ENCODE measurements at regions not wholly inside any gene's neighbourhood (a gene's known extent, or its start where the extent isn't known, plus 50 kb on each side); places are given as distances from the start of the nearest gene placed in this dataset.

DNA sequence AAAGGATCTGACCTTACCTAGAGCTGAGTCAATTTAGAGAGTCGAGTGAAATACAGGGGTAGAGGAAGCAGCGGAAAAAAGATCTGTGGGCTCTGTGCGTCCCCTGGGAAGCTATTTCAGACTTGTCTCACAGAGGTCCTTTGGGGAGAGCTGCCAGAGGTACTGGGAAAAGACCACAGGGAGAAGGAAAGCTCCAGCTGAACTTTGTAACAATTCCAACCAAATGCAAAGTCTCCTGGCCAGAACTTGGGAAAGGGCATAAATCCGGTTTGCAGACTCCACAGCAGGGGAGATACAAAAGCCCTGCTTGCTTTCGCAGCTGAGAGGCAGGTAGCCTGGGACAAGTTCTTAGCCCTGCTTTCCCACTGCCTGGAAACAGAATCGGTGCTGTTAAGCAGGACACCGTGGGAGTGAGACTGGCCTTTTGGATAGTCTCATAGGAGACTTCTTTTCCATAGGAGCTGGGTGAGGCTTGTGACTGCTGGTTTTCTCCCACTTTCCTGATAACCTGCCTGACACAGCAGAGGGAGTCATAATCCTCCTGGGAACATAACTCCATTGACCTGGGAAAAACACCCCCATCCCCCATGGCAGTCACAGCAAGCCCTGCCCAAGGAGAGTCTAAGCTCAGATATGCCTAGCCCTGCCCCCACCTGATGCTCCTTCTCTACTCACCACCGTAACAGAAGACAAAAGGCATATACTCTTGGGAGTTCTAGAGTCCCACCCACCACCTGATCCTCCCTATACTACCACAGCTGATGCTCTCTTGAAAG lies 926.2 kb downstream of the KCNMA1 start:
- no peak overlapping the region for H3K4me3 ChIP-seq
- no peaks in the 10 kb centered on the region for H3K36me3 ChIP-seq
- no peak overlapping the region for H3K27ac ChIP-seq
- no peaks in the 10 kb centered on the region for H3K27me3 ChIP-seq
- H3K4me1 ChIP-seq, result no peaks in the 10 kb centered on the region
- TF ChIP-seq POLR2A (IDR thresholded peaks at IDR 0.05), result no peak
- no peak for TF ChIP-seq POLR2AphosphoS5 (IDR thresholded peaks at IDR 0.05)
- no peak for TF ChIP-seq CTCF (IDR thresholded peaks at IDR 0.05)
- H3K9me3 ChIP-seq, result peaks cover 0 to 4% of the 10 kb centered on the region in 2 donors
- no peak for DNase-seq (ENCODE audit: low spot score in 2 of 2)
- intact Hi-C loops (cut with DNase I; ENCODE audit: low total_unique reads), result no loop called here

GRCh38 chr10:76700241-76700640 lies 937.4 kb downstream of the KCNMA1 start:
- Histone ChIP-seq H3K27ac (no peak overlapping the region), H3K36me3 (no peaks in the 10 kb centered on the region), H3K4me1 (no peaks in the 10 kb centered on the region), H3K27me3 (no peaks in the 10 kb centered on the region), H3K4me3 (no peak overlapping the region), H3K9me3 (peaks cover 0 to 5% of the 10 kb centered on the region in 2 donors)
- intact Hi-C loops (cut with DNase I; ENCODE audit: low total_unique reads), result no loop called here
- TF ChIP-seq POLR2A (IDR thresholded peaks at IDR 0.05) (no peak), POLR2AphosphoS5 (IDR thresholded peaks at IDR 0.05) (no peak), CTCF (IDR thresholded peaks at IDR 0.05) (no peak)
- no peak for DNase-seq (ENCODE audit: low spot score in 2 of 2)

DNA sequence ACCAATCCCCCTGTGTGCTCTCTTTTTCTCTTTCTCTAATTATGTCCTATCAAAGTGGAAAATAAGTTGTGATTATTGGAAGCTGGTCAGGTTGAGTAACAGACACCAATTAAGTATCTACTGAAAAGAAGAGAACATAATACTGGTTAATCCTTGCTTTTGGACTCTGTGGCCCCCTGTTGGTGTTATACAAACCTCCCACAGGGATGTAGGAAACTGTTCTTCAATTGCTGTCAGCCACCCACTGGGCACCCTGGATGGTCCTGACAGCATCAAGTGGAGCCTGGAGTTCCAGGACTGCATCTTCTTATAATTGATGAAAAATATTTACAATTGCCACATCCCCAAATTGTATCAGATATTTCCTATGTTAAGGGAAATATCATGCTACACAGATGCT lies 939.7 kb downstream of the KCNMA1 start:
- TF ChIP-seq POLR2A (IDR thresholded peaks at IDR 0.05) (no peak), CTCF (IDR thresholded peaks at IDR 0.05) (no peak), POLR2AphosphoS5 (IDR thresholded peaks at IDR 0.05) (no peak)
- DNase-seq (ENCODE audit: low spot score in 2 of 2), result no peak
- no peak overlapping the region for H3K27ac ChIP-seq
- no peaks in the 10 kb centered on the region for H3K27me3 ChIP-seq
- intact Hi-C loops (cut with DNase I; ENCODE audit: low total_unique reads), result loop anchor here (5.0 kb wide), 1 partner anchor 1011 kb away; no protein-coding TSS in a partner anchor
- H3K9me3 ChIP-seq, result peaks cover 0 to 15% of the 10 kb centered on the region in 2 donors
- H3K4me1 ChIP-seq, result no peaks in the 10 kb centered on the region
- no peak overlapping the region for H3K4me3 ChIP-seq
- no peaks in the 10 kb centered on the region for H3K36me3 ChIP-seq

DNA sequence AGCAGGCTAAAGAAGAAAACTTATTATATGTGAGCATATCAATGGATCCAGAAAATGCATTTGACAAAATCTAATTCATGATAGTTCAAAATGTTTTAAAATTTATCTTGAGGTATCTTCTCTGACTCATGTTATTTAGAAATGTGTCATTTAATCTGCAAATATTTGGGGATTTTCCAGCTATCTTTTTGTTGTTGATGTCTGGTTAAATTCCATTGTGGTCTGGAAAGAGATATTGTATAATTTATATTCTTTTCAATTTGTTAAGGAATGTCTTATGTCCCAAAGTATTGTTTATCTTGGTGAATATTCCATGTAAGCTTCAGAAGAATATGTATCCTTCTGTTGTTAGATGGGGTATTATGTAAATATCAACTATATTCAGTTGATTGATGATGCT lies 942.5 kb downstream of the KCNMA1 start:
- no peaks in the 10 kb centered on the region for H3K4me1 ChIP-seq
- H3K27ac ChIP-seq, result no peak overlapping the region
- H3K9me3 ChIP-seq, result peaks cover 7 to 17% of the 10 kb centered on the region in 2 donors
- no peak for DNase-seq (ENCODE audit: low spot score in 2 of 2)
- no peak for TF ChIP-seq POLR2AphosphoS5 (IDR thresholded peaks at IDR 0.05)
- no peak for TF ChIP-seq POLR2A (IDR thresholded peaks at IDR 0.05)
- no peak for TF ChIP-seq CTCF (IDR thresholded peaks at IDR 0.05)
- no peak overlapping the region for H3K4me3 ChIP-seq
- intact Hi-C loops (cut with DNase I; ENCODE audit: low total_unique reads), result loop anchor here (5.0 kb wide), 1 partner anchor 1008 kb away; no protein-coding TSS in a partner anchor
- no peaks in the 10 kb centered on the region for H3K36me3 ChIP-seq
- no peaks in the 10 kb centered on the region for H3K27me3 ChIP-seq

DNA sequence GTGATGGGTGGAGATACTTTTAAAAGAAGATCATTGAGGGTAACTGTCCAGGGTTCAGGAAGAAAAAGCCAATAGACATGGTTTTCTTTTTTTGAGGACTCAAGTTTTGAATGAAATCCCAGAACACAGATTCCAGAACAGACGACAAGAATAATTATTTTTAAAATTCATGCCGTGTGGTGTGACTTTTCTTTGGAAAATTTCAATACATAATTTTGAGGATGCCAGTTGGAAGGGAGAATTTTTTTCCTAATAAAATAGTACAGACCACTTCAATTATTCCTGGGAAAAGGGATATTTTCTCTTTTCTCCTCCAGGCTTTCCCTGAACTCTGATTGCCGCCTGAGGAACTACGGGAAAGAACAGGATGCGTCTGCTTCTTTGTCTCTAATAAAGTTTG lies 951.4 kb downstream of the KCNMA1 start:
- no peak for DNase-seq (ENCODE audit: low spot score in 2 of 2)
- Histone ChIP-seq H3K4me3 (no peak overlapping the region), H3K9me3 (peaks cover 2 to 3% of the 10 kb centered on the region in 2 donors), H3K36me3 (no peaks in the 10 kb centered on the region), H3K27me3 (no peaks in the 10 kb centered on the region), H3K4me1 (no peaks in the 10 kb centered on the region), H3K27ac (no peak overlapping the region)
- TF ChIP-seq POLR2AphosphoS5 (IDR thresholded peaks at IDR 0.05) (no peak), POLR2A (IDR thresholded peaks at IDR 0.05) (no peak), CTCF (IDR thresholded peaks at IDR 0.05) (no peak)
- intact Hi-C loops (cut with DNase I; ENCODE audit: low total_unique reads), result no loop called here
